Posterior cingulate gyrus (tissue), 11 donors: ENCODE measurements at regions not wholly inside any gene's neighbourhood (a gene's known extent, or its start where the extent isn't known, plus 50 kb on each side); places are given as distances from the start of the nearest gene placed in this dataset.

Source experiments
- DNase-seq, 10 donors: peaks; one replicate each; pipeline versions ENCODE4 v3.0.0 to v3.0.0-alpha.2; 2020 to 2021; ENCODE audit warnings: mixed read lengths in 3 of 10
- intact Hi-C: fragments of 100-400 bp; cut with DNase I; formaldehyde crosslinking; loops from one replicate; pipeline ENCODE4 v1.15.1; 2023

DNA sequence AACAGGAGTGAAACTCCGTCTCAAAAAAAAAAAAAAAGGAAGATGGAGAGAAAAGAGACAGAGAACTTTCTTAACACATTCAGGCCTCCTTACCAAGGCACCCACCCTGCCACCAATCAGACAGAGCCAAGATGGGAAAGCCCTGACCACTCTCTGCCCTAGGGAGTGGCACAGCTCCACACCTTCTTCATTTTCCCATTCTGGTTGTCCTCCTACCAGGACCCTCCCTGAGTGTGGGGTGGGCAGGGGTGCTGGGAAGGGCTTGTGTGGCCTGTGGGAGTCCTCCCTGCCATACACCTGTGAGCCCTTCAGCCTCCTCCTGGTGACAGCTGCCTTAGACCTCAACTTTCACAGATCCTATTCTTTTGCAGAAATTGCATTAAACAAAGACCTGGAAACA lies 513.6 kb downstream of the BCL11B start:
- no peak for DNase-seq
- intact Hi-C loops: no loop called here

DNA sequence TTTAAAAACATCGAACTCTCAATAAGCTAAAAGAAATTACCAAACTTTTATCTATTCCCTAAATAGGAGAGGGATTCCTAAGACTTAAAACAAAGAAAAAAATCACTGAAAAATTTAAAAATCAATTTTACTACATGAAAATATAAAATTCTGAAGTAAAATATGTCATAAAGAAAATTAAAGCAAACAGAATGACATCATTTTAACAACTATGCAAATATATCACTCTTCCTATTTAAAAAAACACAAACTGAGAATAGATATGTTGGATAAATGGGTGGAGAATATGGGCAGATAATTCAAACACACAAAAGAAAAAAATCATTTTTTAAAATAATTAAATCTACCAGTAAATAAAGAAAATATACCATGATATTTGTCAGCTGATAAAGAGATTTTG lies 510.0 kb downstream of the BCL11B start:
- intact Hi-C loops: no loop called here

DNA sequence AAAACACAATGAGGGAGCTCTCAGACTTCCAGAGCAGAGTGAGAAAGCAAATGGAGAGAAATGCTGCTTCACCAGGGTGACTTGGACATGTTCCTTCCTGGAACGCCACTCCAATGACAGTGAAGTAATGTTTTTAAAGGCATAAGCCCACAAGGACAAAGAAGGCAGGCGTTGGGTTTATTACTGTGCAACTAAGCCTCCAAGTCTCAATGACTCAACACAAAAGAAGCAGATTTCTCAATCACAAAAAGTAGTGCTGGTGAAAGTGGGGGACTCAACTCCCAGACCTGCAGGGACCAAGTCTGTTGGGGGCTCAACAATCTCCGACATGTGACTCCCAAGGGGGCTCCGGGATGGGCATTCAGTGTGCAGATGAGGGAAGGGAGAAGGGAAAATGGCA lies 505.2 kb downstream of the BCL11B start:
- DNase-seq: no peak
- intact Hi-C loops: no loop called here

More for the DNA sequence above, 510.0 kb downstream of the BCL11B start:
- no peak for DNase-seq

DNA sequence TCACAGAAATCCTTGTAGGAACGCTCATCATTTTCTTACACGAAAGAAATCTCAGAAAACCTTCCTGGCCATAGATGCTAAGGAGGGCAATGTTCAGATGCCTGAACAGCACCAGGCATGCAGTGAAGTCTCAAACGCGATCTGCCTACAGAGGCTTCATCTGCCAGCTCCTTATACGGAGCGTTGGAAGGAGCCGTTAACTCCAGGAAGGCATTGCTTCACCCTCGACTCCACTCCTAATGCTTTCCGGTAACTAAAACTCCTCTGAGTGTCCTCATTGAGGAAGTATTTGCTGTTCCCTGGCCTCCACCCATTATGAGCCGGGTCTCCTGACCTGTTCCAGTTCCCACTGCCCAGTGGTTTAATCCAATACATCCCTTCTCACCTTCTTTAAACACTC lies 502.7 kb downstream of the BCL11B start:
- no peak for DNase-seq
- intact Hi-C loops: no loop called here

DNA sequence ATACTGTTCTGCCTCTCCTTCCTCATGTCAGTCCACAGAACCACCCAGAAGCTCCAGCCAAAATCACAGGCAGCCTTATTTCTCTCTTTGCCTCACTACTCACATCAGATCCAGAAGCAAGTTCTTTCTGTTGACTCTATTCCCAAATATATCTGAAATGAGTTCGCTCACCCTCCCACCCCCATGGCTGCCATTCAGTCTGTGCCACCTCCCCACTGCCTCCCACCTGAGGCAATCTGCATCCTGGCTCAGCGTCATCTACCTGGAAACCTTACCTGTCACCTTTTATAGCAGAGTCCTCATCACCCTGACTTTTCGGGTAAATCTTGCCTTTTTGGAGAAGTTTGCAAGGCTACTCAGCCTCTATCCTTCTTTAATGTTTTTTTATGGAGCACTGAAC lies 501.8 kb downstream of the BCL11B start:
- intact Hi-C loops: no loop called here
- DNase-seq: no peak

DNA sequence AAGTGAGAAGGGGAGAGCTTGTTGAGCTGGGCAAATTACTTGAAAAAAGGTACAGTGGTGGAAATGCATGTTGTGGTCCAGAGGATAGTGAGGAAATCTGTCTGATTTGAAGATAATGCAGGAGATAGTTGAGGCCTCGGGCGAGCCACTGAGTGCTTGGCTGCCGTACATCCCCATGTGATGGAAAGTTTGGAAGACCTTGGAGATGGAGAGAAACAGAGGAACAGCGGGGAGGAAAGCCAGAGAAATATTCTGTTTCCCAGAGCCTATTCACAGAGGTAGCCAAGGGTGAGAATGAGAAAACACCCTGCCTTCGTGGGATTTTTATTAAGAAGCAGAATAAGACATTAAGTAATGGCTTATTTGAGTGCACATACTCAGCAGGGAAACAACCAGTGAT lies 498.2 kb downstream of the BCL11B start:
- DNase-seq: no peak
- intact Hi-C loops: no loop called here

DNA sequence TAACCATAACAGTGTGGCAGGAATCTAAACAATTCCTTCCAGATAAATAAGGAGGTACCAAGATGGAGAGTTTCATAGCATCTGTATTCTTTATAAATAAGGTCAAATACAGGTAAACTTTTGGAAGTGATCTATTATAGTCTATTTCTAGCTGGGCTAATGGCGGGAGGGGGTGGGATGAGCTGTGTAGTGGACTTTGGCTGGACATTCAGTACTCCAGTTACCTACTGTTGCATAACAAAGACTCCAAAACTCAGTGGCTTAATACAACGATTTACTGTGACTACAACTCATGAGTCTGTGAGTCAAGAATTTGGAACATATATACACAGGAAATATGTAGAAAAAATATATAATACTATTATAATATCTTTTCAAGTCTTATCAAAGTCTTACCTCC lies 496.1 kb downstream of the BCL11B start:
- no peak for DNase-seq
- intact Hi-C loops: no loop called here

DNA sequence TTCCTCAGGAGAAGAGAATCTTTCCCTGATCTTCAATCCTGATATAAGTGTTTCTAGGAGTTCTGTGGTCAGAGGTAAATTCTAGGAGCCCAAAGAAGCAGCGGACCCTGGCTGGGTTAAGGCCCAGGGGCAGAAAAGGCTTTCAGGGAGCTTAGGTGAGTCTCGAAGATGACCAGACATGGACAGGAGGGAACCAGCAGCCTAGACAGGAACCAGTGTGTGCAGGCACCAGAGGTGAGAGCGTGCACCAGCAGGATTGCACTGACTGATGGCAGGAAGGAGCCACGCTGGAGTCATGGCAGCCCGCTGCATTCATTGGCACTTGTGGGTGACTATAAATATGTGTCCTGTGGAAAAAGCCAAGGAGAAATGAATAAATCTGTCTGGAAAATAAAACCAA lies 489.9 kb downstream of the BCL11B start:
- intact Hi-C loops: no loop called here
- peak in 1 of 10 donors; percentile 78 for DNase-seq

DNA sequence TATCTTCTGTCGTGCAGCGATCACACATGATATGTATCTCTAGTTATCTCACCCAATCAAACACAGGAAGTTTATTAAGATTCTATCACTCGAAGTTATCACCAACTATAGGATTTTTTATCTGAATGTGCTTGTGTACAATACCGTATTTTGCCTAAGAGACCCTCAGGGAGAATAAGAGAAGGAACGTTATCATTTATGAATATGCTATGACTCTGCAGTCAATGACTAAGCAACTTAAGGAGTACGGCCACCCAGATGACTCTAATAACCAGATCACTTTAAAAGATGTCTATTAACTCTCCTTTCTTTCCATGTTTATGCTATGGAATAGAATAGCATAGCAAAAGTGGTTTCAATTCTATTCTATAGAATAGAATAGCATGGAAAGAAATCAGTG lies 486.4 kb downstream of the BCL11B start:
- no peak for DNase-seq
- intact Hi-C loops: no loop called here

DNA sequence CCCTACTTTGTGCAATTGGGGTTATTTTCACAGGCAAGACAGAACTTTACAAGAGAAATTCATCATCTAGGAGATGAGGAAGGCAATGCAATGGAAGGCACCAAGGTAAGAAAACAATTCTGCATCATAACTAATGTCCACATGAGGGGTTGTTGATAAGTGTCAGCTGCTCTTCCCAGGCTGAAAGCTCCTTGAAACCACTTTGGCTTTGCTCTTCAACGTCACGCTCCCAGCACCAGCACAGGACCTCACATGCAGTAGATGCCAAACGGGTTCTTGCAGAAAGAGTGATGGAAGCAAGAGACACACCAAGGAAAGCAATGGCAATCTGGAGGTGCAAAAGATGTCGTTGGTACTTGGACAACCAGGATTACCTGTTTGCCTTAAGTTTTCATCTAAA lies 485.5 kb downstream of the BCL11B start:
- DNase-seq: no peak
- intact Hi-C loops: no loop called here

DNA sequence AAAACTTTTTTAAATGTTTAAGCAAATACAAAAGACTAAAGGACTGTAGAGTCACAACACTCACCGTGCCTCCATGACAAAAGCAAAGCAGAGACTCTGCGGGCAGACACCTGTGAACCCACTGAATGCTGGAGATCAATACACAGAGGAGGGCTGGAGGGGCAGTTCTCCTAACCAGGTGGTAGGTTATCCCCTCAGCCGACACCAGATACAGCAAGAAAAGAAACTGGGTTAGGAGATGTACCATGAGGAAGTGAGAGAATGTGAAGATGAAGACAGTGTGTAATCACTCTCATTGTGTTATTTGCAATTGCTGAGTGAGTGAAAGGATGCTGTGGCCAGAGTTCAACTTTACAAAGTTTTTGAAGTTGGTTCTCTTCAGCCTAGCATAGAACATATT lies 480.3 kb downstream of the BCL11B start:
- no peak for DNase-seq
- intact Hi-C loops: no loop called here

DNA sequence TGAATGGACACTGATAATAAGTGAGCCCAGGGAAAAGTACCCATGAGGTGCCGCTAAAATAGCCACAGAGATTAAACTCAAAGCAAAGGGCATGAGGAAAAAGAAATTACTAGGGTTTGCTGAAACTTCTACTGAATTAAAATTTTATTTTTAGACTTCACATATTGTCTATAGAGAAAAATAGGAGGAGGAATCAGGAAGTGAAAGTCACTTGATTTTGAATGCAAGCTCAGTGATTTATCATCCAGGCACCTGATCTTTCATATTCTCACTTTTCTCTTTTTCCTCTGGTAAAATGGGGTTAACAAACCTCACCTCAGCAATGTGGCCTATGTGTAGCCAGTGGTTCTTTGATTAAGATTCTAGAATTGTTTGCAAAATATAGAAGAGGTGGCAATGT lies 479.8 kb downstream of the BCL11B start:
- intact Hi-C loops: no loop called here
- no peak for DNase-seq

DNA sequence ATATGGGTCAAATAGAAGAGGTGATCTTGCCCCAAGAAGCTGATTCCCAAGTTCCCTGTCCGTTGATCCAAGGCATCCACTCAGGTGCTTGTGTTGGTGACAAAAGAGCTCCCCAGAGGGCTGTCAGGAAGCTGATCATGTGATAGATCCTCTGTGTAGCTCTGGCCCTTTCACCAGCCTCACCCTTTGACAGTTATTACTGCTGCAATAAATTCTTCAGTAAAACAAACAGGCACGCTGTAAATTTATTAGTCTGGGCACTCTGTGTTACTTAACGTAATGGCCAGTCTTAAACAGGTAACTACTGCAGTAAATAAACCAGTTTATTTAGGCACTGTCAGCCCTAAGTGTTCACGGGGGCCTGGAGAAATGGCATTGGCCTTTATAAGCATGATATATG lies 473.9 kb downstream of the BCL11B start:
- intact Hi-C loops: no loop called here
- no peak for DNase-seq

DNA sequence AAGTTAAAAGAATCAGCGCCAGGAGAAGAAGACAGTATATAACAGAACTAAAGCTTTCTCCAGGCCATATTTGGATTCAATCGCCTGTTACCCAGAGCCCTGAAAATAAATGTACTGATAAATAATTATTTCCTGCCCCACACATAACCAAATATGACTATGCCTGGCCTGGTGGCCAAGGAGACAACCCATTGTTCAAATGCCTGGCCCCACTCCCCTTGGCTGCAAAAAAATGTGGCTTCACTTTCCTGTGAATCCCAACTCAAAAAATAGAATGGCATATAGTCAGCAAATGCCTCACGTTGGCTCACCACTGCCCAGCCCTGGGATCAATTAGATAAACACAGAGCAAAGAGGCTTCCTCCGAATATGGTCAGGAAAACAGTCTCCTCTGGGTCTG lies 472.1 kb downstream of the BCL11B start:
- DNase-seq: no peak
- intact Hi-C loops: no loop called here

DNA sequence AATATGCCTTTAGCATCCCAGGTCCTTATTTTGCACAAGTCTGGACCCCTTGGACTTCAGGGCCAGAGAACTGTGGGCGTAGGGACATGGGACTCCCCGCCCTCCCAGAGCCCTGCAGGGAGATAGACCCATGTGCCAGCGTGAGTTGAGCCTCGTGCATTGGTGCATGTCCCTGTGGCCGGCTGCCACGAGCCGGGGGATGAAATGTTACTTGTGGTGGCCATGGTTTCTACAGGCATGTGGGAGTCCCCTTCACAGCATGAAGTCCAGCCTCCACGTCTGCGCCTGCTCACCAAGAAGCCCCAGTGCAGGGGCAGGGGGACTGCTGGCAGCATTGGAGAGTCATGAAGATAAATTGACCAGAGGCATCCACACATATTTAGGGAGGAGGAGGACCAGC lies 470.0 kb downstream of the BCL11B start:
- intact Hi-C loops: no loop called here
- no peak for DNase-seq

DNA sequence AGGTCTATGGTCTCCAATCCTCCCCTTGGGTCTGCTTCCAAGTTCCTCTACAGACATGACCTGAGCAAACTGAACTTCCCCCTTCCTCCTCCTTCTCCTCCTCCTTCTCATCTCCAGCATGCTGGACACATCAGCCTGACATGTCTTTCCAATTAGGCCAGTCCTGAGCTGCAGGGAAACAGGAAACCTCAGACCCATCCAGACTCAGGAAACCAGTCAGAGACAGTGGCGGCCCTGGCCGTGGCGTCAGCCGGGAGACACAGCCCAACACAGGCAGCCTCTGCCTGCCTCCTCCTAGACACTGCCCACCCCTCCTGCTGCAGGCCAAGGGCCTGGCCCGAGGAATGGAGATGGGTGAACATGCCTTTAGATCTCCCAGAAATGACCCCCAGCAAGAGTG lies 468.8 kb downstream of the BCL11B start:
- no peak for DNase-seq
- intact Hi-C loops: no loop called here

DNA sequence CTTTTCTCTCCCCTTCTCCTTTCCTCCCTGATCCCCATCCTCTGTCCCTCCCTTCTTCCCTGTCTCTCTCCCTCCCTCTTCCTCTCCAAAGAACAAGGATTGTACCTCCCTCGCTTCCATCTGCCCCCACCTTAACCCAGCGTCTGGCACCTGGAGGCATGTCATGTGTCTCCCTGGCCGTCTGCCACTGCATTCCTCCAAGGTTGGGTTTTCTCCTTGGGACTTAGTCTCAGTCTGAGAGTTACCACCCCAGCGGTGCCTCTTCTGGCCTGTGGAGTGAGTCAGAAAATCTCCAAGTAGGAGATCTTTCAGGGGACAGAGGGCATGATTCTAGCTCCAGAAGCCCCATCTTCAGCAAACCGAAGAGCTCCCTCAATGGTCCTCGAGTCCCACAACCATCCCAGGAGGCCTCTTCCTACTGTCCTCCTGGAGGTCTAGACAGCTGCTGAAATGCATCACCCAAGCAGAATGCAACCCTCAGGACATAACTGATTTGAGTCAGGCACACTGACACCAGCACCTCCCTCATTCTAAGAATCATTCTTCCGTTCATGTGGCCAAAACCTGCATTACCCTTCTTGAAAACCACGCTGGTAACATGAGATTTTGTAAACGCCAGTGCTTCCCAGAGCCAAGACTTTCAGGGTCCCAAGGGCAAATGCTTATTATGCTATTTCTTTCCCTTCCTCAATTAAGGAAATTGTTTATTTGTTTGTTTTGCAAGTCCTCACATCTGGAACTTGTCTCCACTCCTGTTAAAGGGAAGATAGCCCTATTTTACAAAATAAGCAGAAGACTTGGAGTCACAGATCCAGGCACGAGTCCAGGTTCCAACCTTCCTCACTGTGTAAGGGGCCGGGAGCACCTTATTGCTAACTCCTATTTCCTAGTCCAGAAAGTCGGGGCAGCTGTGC lies 463.2 kb downstream of the BCL11B start:
- intact Hi-C loops: no loop called here

DNA sequence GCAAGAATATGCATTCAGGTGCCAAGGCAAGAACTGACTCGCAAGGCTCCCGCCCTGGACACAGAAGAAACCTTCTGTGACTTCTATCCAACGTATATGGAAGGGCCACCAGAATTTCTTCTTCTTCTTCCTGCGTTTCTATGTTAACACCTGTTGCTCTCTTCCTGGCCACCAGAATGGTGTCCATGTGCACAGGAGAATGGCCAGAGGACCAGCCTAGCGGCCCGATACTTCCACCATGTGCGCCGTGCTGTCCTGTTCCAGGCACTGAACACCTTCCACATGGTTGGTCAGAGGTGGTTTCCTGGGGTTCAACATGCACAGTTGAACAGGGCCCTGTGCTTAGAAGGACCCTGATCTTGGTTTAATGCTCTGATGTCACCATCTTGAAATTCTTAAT lies 455.8 kb downstream of the BCL11B start:
- no peak for DNase-seq
- intact Hi-C loops: no loop called here

More for the DNA sequence above, 463.2 kb downstream of the BCL11B start:
- no peak for DNase-seq

DNA sequence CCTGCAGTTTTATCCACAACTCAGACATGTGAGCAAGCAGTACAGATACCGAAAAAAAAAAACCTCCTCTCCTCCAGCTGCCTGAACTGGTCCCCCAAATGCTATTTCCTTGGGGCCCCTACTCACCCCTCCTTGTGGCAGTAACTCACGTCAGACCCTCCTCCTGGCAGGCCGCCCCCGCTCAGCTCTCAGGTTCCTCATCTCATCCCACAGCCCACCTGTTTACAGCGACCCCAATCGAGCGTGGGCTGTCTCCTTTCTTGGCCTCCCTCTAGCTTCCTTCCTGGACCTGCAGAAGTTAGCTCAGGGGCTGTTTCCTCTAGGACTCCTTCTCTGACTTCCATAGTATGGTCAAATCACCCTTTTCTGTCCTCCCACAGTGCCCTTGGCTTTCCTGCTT lies 455.3 kb downstream of the BCL11B start:
- intact Hi-C loops: no loop called here

DNA sequence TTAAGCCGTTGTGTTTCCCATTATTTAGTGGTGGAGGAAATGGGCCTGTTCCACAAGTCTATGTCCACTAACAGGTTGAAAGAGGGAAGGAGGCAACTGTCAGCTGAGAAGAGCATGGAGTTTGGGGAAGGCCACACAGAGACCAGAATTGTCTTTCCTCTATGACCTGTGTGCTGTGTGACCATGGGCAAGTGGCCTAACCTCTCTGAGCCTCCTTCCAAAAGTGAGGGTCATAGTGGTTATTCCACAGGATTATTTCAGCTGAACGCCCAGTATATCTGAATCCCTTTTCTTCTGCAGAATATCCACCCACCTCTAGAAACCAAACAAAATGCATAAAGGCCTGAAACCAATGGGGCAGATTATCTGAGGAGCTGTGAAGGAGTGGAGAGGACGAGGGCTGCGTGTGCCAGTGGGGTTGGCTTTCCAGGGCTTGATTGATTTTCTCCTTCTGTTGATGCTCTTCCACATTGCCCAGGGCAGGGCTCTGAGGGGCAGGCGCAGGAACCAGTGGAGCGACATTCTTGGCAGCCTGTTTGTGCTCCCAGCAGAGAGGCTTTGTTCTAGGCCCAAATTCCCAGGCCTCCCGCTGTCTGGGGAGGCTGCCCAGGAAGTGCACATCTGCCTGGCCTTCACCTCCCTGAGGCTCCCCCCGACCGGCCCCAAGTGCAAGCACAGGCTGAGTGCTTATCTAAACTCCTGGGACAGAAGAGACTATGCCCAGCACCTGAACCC lies 452.7 kb downstream of the BCL11B start:
- intact Hi-C loops: no loop called here

More for the DNA sequence above, 455.3 kb downstream of the BCL11B start:
- DNase-seq: no peak

DNA sequence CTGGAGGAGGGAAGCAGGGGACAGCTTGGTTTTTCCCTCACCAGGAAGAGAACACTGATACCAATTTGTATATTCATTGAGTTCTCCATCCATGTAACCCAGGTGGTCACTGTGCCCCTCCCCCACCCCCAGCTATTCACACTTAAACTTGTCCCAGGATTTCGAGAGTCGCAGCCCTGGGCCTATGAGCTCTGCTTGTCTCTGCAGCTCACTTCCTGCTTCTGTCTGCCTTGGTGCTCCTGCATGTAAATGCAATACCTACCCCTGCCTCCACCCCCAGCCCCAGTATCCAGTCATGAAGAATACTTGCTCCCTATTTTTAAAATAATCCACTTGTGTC lies 452.2 kb downstream of the BCL11B start:
- no peak for DNase-seq
- intact Hi-C loops: no loop called here

More for the DNA sequence above, 452.7 kb downstream of the BCL11B start:
- DNase-seq: no peak

DNA sequence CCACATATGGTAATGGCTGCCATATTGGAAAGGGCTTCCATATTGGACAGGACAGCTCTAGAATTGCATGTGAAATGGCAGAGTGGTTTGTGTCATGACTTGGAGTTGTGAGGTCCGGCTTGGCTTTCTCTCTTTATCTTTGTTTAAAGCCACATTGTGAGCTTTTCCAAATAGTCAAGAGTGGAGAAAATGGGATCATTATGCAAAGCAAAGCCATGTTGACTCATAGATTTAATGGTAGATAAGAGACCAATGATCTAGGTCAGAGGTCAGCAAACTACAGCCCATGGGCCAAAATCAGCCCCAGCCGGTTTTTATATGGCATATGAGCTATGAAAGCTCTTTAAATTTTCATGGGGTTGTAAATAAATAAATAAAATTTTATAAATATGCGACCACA lies 449.1 kb downstream of the BCL11B start:
- intact Hi-C loops: no loop called here
- DNase-seq: no peak
